WTC11 (cell line): ENCODE measurements at regions not wholly inside any gene's neighbourhood (a gene's known extent, or its start where the extent isn't known, plus 50 kb on each side); places are given as distances from the start of the nearest gene placed in this dataset.

Experiments
- ELF4 ChIP-seq: sonication (generic); formaldehyde crosslinking; IDR thresholded peaks from 2 replicates; pipeline ENCODE4 v1.8.1; 2022; ENCODE audit warnings: low read depth, mild to moderate bottlenecking, moderate library complexity, missing genetic modification reagents
- ESRRA ChIP-seq: sonication (generic); formaldehyde crosslinking; IDR thresholded peaks from 2 replicates; pipeline ENCODE4 v1.8.1; 2022; ENCODE audit warnings: mild to moderate bottlenecking, missing genetic modification reagents, borderline replicate concordance
- FOXJ3 ChIP-seq: sonication (generic); formaldehyde crosslinking; IDR thresholded peaks from 2 replicates; pipeline ENCODE4 v1.9.0; 2021; ENCODE audit warnings: missing genetic modification reagents, mild to moderate bottlenecking, borderline replicate concordance
- NFYB ChIP-seq: sonication (generic); formaldehyde crosslinking; conservative IDR thresholded peaks from 2 replicates; pipeline ENCODE4 v1.8.0; 2022; ENCODE audit warnings: low read depth, missing genetic modification reagents
- PRRX2 ChIP-seq: fragments of 250-450 bp; sonication (Bioruptor Pico); IDR thresholded peaks from 2 replicates; pipeline ENCODE4 v1.8.0; 2021; ENCODE audit warnings: mild to moderate bottlenecking
- TCF7 ChIP-seq: sonication (generic); formaldehyde crosslinking; IDR thresholded peaks from 2 replicates; pipeline ENCODE4 v1.8.0; 2022; ENCODE audit warnings: mild to moderate bottlenecking, low read depth, missing genetic modification reagents, moderate library complexity
- TP53 ChIP-seq: sonication (generic); formaldehyde crosslinking; IDR thresholded peaks from 2 replicates; pipeline ENCODE4 v1.8.1; 2023; ENCODE audit warnings: mild to moderate bottlenecking, missing genetic modification reagents
- ZNF138 ChIP-seq: sonication (generic); formaldehyde crosslinking; conservative IDR thresholded peaks from 2 replicates; pipeline ENCODE4 v1.8.1; 2022; ENCODE audit warnings: mild to moderate bottlenecking, moderate library complexity, missing genetic modification reagents
- ZNF263 ChIP-seq: sonication (generic); formaldehyde crosslinking; IDR thresholded peaks from 2 replicates; pipeline ENCODE4 v1.8.1; 2022; ENCODE audit warnings: low read depth, mild to moderate bottlenecking, moderate library complexity, missing genetic modification reagents
- ZNF317 ChIP-seq: sonication (generic); formaldehyde crosslinking; IDR thresholded peaks from 2 replicates; pipeline ENCODE4 v1.8.1; 2023; ENCODE audit warnings: low read depth, mild to moderate bottlenecking, moderate library complexity, missing genetic modification reagents, borderline replicate concordance
- TF ChIP-seq, protein P1 (sequence below): fragments of 200-600 bp; IDR thresholded peaks from 2 replicates; pipeline ENCODE4 v1.8.0; 2022; ENCODE audit warnings: antibody characterized with exemption
- TF ChIP-seq, protein P2 (sequence below): fragments of 250-450 bp; sonication (Bioruptor Pico); conservative IDR thresholded peaks from 2 replicates; pipeline ENCODE4 v1.9.0; 2021; ENCODE audit warnings: mild to moderate bottlenecking
- TF ChIP-seq, protein P3 (sequence below): sonication (generic); formaldehyde crosslinking; IDR thresholded peaks from 2 replicates; pipeline ENCODE4 v1.8.0; 2022; ENCODE audit warnings: mild to moderate bottlenecking, missing genetic modification reagents
- TF ChIP-seq, protein P4 (sequence below): sonication (generic); formaldehyde crosslinking; conservative IDR thresholded peaks from 2 replicates; pipeline ENCODE4 v1.8.1; 2023; ENCODE audit warnings: mild to moderate bottlenecking, low read depth, missing genetic modification reagents, moderate library complexity

DNA sequence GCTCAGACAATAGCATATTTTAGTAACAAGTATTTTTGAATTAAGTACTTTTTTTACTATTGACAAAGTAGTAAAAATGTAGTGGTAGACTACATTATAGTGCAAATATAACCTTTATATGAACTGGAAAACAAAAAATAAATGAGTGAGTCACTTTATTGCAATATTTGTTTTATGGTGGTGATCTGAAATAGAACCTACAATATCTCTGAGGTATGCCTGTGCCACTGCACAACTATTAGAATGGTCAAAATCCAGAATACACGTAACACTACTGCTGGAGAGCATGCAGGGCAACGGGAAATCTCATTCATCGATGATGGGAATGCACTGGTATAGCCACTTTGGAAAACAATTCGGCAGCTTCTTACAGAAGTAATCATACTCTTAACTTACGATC is 349.0 kb upstream of the NCAM2 start:
- no peak for TF ChIP-seq ZNF263 (CRISPR knock-in tag)
- TF ChIP-seq ESRRA (CRISPR knock-in tag) = no peak
- TF ChIP-seq PRRX2 (CRISPR knock-in tag) = no peak
- TF ChIP-seq, protein P1, sequence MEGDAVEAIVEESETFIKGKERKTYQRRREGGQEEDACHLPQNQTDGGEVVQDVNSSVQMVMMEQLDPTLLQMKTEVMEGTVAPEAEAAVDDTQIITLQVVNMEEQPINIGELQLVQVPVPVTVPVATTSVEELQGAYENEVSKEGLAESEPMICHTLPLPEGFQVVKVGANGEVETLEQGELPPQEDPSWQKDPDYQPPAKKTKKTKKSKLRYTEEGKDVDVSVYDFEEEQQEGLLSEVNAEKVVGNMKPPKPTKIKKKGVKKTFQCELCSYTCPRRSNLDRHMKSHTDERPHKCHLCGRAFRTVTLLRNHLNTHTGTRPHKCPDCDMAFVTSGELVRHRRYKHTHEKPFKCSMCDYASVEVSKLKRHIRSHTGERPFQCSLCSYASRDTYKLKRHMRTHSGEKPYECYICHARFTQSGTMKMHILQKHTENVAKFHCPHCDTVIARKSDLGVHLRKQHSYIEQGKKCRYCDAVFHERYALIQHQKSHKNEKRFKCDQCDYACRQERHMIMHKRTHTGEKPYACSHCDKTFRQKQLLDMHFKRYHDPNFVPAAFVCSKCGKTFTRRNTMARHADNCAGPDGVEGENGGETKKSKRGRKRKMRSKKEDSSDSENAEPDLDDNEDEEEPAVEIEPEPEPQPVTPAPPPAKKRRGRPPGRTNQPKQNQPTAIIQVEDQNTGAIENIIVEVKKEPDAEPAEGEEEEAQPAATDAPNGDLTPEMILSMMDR = no peak
- no peak for TF ChIP-seq ZNF138 (CRISPR knock-in tag)
- TF ChIP-seq TP53 (CRISPR knock-in tag) = no peak
- no peak for TF ChIP-seq FOXJ3
- TF ChIP-seq, protein P2, sequence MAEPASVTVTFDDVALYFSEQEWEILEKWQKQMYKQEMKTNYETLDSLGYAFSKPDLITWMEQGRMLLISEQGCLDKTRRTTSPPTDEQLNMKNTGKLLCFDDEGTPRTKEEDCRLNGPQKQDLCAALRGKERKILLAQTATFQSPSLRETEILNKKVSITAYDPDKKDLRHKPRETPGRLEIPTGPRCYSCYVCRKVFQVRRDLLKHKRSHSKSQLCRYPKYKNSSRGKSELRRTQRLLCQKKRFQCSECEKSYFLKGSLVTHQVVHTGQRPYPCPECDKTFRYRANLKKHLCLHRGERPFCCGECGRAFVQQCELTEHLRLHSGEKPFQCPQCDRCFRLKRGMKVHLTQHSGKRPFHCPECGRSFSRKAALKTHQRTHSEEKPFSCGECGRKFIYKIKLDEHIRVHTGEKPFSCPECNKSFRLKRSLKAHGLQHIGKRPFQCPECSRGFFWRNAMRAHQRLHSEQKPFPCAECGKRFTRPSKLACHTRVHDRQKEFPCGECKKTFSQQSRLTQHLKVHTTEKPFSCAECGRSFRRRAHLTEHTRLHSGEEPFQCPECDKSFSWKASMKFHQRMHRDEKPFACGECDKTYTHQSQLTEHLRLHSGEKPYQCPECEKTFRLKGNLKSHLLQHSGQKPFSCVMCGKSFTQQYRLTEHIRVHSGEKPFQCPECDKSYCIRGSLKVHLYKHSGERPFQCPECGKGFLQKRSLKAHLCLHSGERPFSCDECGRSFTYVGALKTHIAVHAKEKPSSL (CRISPR knock-in tag) = no peak
- TF ChIP-seq NFYB (CRISPR knock-in tag) = no peak
- TF ChIP-seq, protein P3, sequence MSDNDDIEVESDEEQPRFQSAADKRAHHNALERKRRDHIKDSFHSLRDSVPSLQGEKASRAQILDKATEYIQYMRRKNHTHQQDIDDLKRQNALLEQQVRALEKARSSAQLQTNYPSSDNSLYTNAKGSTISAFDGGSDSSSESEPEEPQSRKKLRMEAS = no peak
- TF ChIP-seq TCF7 = no peak
- TF ChIP-seq ZNF317 (CRISPR knock-in tag) = no peak
- TF ChIP-seq ELF4 (CRISPR knock-in tag) = no peak
- TF ChIP-seq, protein P4, sequence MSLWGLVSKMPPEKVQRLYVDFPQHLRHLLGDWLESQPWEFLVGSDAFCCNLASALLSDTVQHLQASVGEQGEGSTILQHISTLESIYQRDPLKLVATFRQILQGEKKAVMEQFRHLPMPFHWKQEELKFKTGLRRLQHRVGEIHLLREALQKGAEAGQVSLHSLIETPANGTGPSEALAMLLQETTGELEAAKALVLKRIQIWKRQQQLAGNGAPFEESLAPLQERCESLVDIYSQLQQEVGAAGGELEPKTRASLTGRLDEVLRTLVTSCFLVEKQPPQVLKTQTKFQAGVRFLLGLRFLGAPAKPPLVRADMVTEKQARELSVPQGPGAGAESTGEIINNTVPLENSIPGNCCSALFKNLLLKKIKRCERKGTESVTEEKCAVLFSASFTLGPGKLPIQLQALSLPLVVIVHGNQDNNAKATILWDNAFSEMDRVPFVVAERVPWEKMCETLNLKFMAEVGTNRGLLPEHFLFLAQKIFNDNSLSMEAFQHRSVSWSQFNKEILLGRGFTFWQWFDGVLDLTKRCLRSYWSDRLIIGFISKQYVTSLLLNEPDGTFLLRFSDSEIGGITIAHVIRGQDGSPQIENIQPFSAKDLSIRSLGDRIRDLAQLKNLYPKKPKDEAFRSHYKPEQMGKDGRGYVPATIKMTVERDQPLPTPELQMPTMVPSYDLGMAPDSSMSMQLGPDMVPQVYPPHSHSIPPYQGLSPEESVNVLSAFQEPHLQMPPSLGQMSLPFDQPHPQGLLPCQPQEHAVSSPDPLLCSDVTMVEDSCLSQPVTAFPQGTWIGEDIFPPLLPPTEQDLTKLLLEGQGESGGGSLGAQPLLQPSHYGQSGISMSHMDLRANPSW = no peak
